ENCODE measurements at regions not wholly inside any gene's neighbourhood (a gene's known extent, or its start where the extent isn't known, plus 50 kb on each side); places are given as distances from the start of the nearest gene placed in this dataset.

DNA sequence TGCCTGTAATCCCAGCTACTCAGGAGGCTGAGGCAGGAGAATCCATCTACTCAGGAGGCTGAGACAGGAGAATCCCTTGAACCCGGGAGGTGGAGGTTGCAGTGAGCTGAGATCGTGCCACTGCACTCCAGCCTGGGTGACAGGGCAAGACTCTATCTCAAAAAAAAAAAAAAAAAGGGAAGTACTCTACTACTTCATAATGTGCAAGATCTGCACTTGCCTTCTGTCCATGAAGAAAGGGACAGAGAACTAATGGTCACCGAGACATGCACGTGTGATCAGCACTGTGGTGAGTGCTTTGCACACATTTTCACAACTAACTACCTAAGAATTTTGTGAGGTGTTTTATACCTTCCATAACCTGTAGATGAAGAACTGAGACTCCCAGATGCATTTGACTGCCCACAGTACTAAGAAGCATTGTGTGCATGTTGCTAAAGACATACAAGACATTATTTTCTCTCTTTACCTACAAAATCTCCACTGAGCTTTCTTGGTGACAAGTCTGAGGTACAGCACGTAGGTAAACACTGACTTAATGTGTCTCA is 784.8 kb upstream of the ID2 start:
- Histone ChIP-seq H3K9me3 (ENCODE audit: control insufficient read depth, low read depth, low read length) (no peaks in the 10 kb centered on the region), H4K8ac (replicated peaks; ENCODE audit: insufficient read length, low read depth, low read length) (no peak overlapping the region), H2BK12ac (ENCODE audit: insufficient read length, low read depth, low read length) (no peak overlapping the region), H3K23ac (ENCODE audit: insufficient read length, low read depth, low read length) (no peak overlapping the region), H3K27ac (ENCODE audit: insufficient read length, low read depth, low read length) (no peak overlapping the region), H3K79me2 (ENCODE audit: insufficient read depth, low read length) (no peaks in the 10 kb centered on the region), H4K20me1 (ENCODE audit: control insufficient read depth, insufficient read depth, insufficient read length) (no peaks in the 10 kb centered on the region), H3K23me2 (ENCODE audit: insufficient read length, low read depth, low read length, poor library complexity, severe bottlenecking) (no peaks in the 10 kb centered on the region), H3K79me1 (ENCODE audit: insufficient read depth, low read depth, low read length, poor library complexity, severe bottlenecking) (no peaks in the 10 kb centered on the region), H4K5ac (ENCODE audit: insufficient read length, low read depth, low read length) (no peak overlapping the region), H2BK5ac (ENCODE audit: insufficient read length, low read length) (no peak overlapping the region), H3K4ac (ENCODE audit: low read depth, low read length) (no peak overlapping the region), H3K4me2 (ENCODE audit: insufficient read depth, insufficient read length, low read length) (no peak overlapping the region), H4K91ac (ENCODE audit: insufficient read length, low read depth, low read length) (no peak overlapping the region), H2AK5ac (ENCODE audit: insufficient read length, low read length) (no peak overlapping the region), H3K56ac (ENCODE audit: insufficient read length, low read depth, low read length) (no peak overlapping the region), H3K9ac (ENCODE audit: extremely low read depth, insufficient read length, low read length) (no peak overlapping the region), H3K27me3 (ENCODE audit: insufficient read depth, low read length) (no peaks in the 10 kb centered on the region), H2BK15ac (ENCODE audit: low read depth, low read length) (no peak overlapping the region), H3K18ac (ENCODE audit: insufficient read length, low read depth, low read length) (no peak overlapping the region), H3T11ph (ENCODE audit: low read length) (no peak overlapping the region), H2AFZ (ENCODE audit: low read length) (no peak overlapping the region), H3K14ac (ENCODE audit: insufficient read depth, low read length) (no peak overlapping the region), H2BK20ac (ENCODE audit: low read depth, low read length, poor library complexity, severe bottlenecking) (no peak overlapping the region), H2BK120ac (ENCODE audit: low read depth, low read length, poor library complexity, severe bottlenecking) (no peak overlapping the region), H3K4me1 (ENCODE audit: insufficient read depth, low read length) (peaks cover 17% of the 10 kb centered on the region)
- peaks cover 9% of the 10 kb centered on the region for H3K27me3 Mint-ChIP-seq (ENCODE audit: low read depth)
- peaks cover 28 to 61% of the 10 kb centered on the region in 2 experiments for H3K4me1 Mint-ChIP-seq
- no peak overlapping the region for H3K4me3 Mint-ChIP-seq
- no peak for DNase-seq
- peaks cover 21 to 28% (median 24%) of the 10 kb centered on the region in 3 experiments for H3K36me3 Mint-ChIP-seq (ENCODE audit: insufficient read depth in 1 of 3, low read depth in 3 of 3)
- WGBS (ENCODE audit: extremely low coverage, insufficient read length, low lambda C conversion rate), result no CpG with 5 or more reads among the region's 5 CpGs
- no peak overlapping the region for H3K27ac Mint-ChIP-seq
- H3K9me3 Mint-ChIP-seq, result peaks cover 10 to 14% of the 10 kb centered on the region in 2 experiments
- TF ChIP-seq, protein P1, sequence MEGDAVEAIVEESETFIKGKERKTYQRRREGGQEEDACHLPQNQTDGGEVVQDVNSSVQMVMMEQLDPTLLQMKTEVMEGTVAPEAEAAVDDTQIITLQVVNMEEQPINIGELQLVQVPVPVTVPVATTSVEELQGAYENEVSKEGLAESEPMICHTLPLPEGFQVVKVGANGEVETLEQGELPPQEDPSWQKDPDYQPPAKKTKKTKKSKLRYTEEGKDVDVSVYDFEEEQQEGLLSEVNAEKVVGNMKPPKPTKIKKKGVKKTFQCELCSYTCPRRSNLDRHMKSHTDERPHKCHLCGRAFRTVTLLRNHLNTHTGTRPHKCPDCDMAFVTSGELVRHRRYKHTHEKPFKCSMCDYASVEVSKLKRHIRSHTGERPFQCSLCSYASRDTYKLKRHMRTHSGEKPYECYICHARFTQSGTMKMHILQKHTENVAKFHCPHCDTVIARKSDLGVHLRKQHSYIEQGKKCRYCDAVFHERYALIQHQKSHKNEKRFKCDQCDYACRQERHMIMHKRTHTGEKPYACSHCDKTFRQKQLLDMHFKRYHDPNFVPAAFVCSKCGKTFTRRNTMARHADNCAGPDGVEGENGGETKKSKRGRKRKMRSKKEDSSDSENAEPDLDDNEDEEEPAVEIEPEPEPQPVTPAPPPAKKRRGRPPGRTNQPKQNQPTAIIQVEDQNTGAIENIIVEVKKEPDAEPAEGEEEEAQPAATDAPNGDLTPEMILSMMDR (conservative IDR thresholded peaks at IDR 0.05), result no peak

Measured in H9 (cell line).